ENCODE measurements at regions not wholly inside any gene's neighbourhood (a gene's known extent, or its start where the extent isn't known, plus 50 kb on each side); places are given as distances from the start of the nearest gene placed in this dataset.

DNA sequence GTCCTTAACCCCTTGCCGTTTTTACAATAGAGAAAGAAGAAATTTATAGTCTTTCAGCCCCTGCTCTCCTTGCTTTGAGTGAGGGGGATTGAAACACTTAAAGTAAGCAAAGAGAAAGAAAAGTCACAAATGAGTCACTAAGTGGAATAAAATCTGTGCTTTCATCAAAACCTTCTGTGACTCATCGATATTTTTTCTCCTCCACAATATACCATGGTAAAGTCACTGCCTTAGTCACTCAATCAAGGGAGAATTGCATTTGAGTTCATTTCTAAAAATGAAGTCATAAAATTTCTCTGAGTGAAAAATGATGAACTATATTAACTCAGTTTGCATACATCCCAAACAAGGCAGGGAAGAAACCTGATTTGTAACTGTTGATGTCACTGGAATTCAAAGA, 470.3 kb downstream of the FOXG1 start:
- TF ChIP-seq POLR2A (IDR thresholded peaks at IDR 0.05), result no peak
- TF ChIP-seq, protein P1, sequence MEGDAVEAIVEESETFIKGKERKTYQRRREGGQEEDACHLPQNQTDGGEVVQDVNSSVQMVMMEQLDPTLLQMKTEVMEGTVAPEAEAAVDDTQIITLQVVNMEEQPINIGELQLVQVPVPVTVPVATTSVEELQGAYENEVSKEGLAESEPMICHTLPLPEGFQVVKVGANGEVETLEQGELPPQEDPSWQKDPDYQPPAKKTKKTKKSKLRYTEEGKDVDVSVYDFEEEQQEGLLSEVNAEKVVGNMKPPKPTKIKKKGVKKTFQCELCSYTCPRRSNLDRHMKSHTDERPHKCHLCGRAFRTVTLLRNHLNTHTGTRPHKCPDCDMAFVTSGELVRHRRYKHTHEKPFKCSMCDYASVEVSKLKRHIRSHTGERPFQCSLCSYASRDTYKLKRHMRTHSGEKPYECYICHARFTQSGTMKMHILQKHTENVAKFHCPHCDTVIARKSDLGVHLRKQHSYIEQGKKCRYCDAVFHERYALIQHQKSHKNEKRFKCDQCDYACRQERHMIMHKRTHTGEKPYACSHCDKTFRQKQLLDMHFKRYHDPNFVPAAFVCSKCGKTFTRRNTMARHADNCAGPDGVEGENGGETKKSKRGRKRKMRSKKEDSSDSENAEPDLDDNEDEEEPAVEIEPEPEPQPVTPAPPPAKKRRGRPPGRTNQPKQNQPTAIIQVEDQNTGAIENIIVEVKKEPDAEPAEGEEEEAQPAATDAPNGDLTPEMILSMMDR (IDR thresholded peaks at IDR 0.05), result no peak
